ENCODE measurements at regions not wholly inside any gene's neighbourhood (a gene's known extent, or its start where the extent isn't known, plus 50 kb on each side); places are given as distances from the start of the nearest gene placed in this dataset.

DNA sequence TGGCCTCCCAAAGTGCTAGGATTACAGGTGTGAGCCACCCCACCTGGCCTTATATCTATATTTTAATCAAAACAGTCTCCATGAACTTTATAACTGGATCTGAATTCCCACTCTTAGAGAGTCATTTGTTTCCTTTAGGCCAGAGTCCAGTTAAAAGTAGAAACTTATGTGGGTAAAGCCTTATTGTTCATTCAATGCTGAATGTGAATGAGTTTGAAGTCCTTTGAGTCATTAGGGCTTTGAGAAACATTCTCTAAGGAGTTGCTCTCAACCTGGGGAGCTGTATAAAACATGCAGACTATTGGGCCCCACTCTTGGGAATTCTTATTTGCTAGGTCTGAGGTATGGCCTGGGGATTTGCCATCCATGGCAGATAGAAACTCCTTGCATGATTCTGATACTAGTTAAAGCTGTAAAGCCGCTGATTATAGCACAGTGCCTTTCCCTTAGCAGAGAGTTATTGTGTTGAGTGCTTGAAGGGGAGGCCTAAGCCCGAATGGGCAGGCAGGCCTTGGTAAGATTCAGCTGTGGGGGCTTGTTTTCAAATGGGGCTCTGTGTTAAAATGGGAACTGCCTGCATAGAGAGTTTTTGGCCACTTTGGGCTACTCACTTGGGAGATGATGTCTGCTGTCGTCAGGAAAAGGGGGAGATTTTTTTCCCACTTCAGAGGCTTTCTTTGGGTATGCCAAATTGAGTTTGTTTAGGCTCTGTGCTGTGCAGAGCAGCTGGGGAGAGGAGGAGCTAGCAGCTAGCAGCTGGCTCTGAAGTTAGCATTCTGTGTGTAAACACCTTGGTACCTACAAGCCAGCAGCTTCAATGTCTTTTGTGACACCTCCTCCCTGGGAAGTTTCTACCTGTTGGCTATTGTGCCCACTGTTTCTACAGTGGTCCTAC is 117.5 kb downstream of the DACT1 start:
- no peak overlapping the region for H3K27ac ChIP-seq
- no peaks in the 10 kb centered on the region for H3K9me3 ChIP-seq
- DNase-seq (ENCODE audit: low spot score in 2 of 2): no peak
- no peaks in the 10 kb centered on the region for H3K36me3 ChIP-seq
- intact Hi-C loops (cut with DNase I): no loop called here
- TF ChIP-seq, protein P1, sequence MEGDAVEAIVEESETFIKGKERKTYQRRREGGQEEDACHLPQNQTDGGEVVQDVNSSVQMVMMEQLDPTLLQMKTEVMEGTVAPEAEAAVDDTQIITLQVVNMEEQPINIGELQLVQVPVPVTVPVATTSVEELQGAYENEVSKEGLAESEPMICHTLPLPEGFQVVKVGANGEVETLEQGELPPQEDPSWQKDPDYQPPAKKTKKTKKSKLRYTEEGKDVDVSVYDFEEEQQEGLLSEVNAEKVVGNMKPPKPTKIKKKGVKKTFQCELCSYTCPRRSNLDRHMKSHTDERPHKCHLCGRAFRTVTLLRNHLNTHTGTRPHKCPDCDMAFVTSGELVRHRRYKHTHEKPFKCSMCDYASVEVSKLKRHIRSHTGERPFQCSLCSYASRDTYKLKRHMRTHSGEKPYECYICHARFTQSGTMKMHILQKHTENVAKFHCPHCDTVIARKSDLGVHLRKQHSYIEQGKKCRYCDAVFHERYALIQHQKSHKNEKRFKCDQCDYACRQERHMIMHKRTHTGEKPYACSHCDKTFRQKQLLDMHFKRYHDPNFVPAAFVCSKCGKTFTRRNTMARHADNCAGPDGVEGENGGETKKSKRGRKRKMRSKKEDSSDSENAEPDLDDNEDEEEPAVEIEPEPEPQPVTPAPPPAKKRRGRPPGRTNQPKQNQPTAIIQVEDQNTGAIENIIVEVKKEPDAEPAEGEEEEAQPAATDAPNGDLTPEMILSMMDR (IDR thresholded peaks at IDR 0.05): no peak
- H3K4me1 ChIP-seq: peaks cover 0 to 13% of the 10 kb centered on the region in 2 donors
- no peaks in the 10 kb centered on the region for H3K27me3 ChIP-seq
- no peak overlapping the region for H3K4me3 ChIP-seq

DNA sequence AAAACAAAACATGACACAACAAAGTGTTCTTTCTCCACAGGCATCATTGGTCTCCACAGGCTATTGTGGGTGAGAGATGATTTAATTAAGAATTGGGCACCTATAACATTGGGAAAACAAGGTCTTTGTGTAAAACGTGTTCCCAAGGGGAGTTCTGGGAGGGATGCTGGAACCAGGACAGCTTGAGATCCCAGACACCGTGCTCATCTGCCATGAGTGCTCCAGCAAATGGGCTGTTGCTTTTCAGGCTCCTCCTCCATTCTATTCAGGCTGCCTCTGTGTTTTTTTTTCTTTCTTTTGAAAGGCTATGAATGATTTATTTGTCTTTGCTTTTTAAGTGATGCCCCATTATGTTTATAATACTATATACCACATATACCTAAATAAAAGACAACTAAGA is 122.4 kb downstream of the DACT1 start:
- intact Hi-C loops (cut with DNase I): no loop called here

DNA sequence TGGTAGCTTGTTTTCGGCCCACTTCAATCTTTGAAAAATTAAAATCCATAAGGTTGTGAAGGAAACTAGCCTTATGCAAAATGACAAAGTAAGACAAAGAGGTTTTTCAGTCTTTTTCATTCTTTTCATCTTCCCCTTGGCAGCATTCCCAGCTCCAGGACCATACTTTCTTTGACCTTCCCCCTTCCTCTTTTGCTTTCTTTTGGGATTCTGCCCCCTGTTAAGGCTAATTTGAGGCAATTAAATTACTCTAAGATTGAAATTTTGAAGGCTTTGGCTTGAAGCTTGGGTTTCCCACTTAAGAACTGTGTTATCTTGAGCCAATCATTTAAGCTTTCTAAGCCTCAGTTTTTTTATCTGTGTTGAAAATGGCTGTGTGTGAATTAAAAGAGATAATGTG is 124.9 kb downstream of the DACT1 start:
- Histone ChIP-seq H3K27me3 (no peaks in the 10 kb centered on the region), H3K4me1 (peaks cover 0 to 3% of the 10 kb centered on the region in 2 donors), H3K4me3 (no peak overlapping the region), H3K9me3 (no peaks in the 10 kb centered on the region), H3K27ac (no peak overlapping the region), H3K36me3 (no peaks in the 10 kb centered on the region)
- intact Hi-C loops (cut with DNase I): no loop called here
- DNase-seq (ENCODE audit: low spot score in 2 of 2): no peak
- TF ChIP-seq, protein P1 (IDR thresholded peaks at IDR 0.05): no peak

More for the DNA sequence above, 122.4 kb downstream of the DACT1 start:
- H3K27me3 ChIP-seq: no peaks in the 10 kb centered on the region
- DNase-seq (ENCODE audit: low spot score in 2 of 2): no peak
- H3K27ac ChIP-seq: no peak overlapping the region
- no peak overlapping the region for H3K4me3 ChIP-seq
- TF ChIP-seq, protein P1 (IDR thresholded peaks at IDR 0.05): no peak
- H3K36me3 ChIP-seq: no peaks in the 10 kb centered on the region
- H3K4me1 ChIP-seq: peaks cover 0 to 3% of the 10 kb centered on the region in 2 donors
- H3K9me3 ChIP-seq: no peaks in the 10 kb centered on the region

- H3K27ac ChIP-seq: no peak overlapping the region
- peaks cover 0 to 3% of the 10 kb centered on the region in 2 donors for H3K4me1 ChIP-seq
- DNase-seq (ENCODE audit: low spot score in 2 of 2): no peak
- no peaks in the 10 kb centered on the region for H3K9me3 ChIP-seq
- intact Hi-C loops (cut with DNase I): no loop called here
- H3K36me3 ChIP-seq: no peaks in the 10 kb centered on the region
- H3K27me3 ChIP-seq: no peaks in the 10 kb centered on the region
- TF ChIP-seq, protein P1 (IDR thresholded peaks at IDR 0.05): no peak
- no peak overlapping the region for H3K4me3 ChIP-seq
Measured at GRCh38 chr14:58763210-58763609, 125.4 kb downstream of the DACT1 start.

GRCh38 chr14:58765418-58765831 is 127.7 kb downstream of the DACT1 start:
- DNase-seq (ENCODE audit: low spot score in 2 of 2): no peak
- Histone ChIP-seq H3K27me3 (no peaks in the 10 kb centered on the region), H3K9me3 (no peaks in the 10 kb centered on the region), H3K4me1 (peaks cover 0 to 1% of the 10 kb centered on the region in 2 donors), H3K4me3 (no peak overlapping the region), H3K27ac (no peak overlapping the region), H3K36me3 (no peaks in the 10 kb centered on the region)
- TF ChIP-seq, protein P1 (IDR thresholded peaks at IDR 0.05): no peak
- intact Hi-C loops (cut with DNase I): no loop called here
